MM.1S (cell line): ENCODE measurements at regions not wholly inside any gene's neighbourhood (a gene's known extent, or its start where the extent isn't known, plus 50 kb on each side); places are given as distances from the start of the nearest gene placed in this dataset.

ENCODE experiments used
- CTCF ChIP-seq: fragments of 300-600 bp; sonication (generic); IDR thresholded peaks from 2 replicates; pipeline ENCODE4 v1.5.1; 2016; ENCODE audit warnings: antibody characterized with exemption, low read length, mixed read lengths
- EZH2 ChIP-seq: fragments of 300-600 bp; sonication (generic); optimal IDR thresholded peaks from 2 replicates; pipeline ENCODE3; 2017; ENCODE audit warnings: low read depth, mild to moderate bottlenecking, antibody characterized with exemption, low read length, mixed read lengths
- EZH2phosphoT487 ChIP-seq: fragments of 300-600 bp; sonication (generic); IDR thresholded peaks from 2 replicates; pipeline ENCODE4 v1.6.1; 2018; ENCODE audit warnings: antibody characterized with exemption, low read length

- TF ChIP-seq CTCF, result no peak
- TF ChIP-seq EZH2, result no peak
- no peak for TF ChIP-seq EZH2phosphoT487
These were observed 76.8 kb upstream of the SLC14A2 start for GRCh38 chr18:45538444-45538843.
